GM06990 (cell line): ENCODE measurements at regions not wholly inside any gene's neighbourhood (a gene's known extent, or its start where the extent isn't known, plus 50 kb on each side); places are given as distances from the start of the nearest gene placed in this dataset.

Experiments
- DNase-seq: peaks from one replicate; pipeline ENCODE4 v3.0.0-alpha.2; 2011; ENCODE audit not compliant: insufficient read length; ENCODE audit errors: extremely low read depth
- H3K27me3 ChIP-seq: replicated peaks from 2 replicates; pipeline ENCODE4 v1.6.0; 2011; ENCODE audit warnings: low read length; ENCODE audit not compliant: control insufficient read depth, insufficient read depth
- H3K36me3 ChIP-seq: 2 replicates; pipeline ENCODE4 v1.5.1; 2011; ENCODE audit warnings: low read length; ENCODE audit not compliant: control insufficient read depth, insufficient read depth
- H3K4me3 ChIP-seq: replicated peaks from 2 replicates; pipeline ENCODE4 v1.5.1; 2011; ENCODE audit warnings: low read depth, mild to moderate bottlenecking, control low read depth, low read length
- CTCF ChIP-seq: IDR thresholded peaks from 2 replicates; pipeline ENCODE4 v1.5.1; 2011; ENCODE audit warnings: low read length, control low read depth, mild to moderate bottlenecking, inconsistent platforms; ENCODE audit not compliant: insufficient read depth, poor library complexity, severe bottlenecking

DNA sequence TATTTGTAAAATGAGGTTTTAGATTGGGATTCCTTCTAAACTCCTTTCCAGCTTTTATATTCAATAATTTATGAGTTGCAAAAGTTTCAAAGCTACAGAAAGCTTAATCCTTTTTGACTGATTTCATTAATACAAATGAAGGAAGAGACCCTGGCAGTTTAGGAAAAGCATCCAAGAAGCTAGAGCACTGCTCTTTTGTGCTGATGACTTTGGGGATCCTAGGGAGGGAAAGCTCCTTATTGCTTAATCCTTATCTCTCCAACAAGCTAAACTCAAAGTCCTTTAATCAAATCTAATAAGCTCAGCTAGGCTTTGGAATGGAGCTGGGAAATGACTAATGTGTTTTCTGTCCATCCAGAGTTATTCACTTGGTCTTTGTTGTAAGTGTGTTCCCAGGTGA lies 285.4 kb downstream of the ACTR3B start:
- DNase-seq = no peak
- no peak for TF ChIP-seq CTCF
- H3K27me3 ChIP-seq = no peaks in the 10 kb centered on the region
- H3K4me3 ChIP-seq = no peak overlapping the region
- H3K36me3 ChIP-seq = no peaks in the 10 kb centered on the region

DNA sequence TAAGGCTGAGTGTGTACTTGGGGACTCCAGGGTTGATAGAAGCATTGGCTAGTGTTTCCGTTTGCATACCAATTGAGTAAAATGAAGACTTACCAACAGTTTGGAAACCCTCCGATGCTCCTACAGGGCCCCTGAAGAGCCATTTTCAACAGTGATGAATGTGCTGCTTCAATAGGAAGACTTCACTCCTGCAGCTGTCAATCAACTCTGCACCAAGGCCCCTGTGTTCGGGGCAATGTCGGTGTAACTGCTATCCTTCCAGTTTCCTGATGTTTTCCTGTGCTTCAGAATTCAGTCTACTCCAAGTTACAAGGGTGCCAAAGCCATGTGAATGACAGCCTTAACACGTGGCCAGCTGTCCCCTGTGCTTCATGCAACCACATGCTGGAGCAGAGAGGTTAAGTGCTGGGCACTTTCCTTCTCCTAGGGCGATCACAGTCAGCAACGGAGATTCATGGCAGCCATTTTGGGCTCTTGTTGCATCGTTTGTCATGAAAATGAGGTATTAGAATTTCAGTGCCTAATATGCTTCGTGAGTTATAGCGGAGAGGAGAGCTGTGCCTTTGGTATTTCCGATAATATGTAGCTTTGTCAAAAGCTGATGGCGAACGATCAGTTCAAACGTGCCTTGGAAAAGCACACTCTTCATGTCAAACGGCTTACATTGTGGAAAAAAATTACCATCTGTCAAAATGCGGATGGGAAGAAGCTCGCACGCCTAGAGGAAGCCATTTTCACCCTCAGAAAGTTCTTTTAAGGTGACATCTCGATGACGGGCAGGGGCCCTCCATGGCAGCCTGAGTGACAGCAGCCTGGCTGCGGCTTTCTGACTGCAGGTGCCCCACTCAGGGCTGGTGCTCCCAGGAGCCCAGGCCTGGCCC lies 287.8 kb downstream of the ACTR3B start:
- Histone ChIP-seq H3K4me3 (no peak overlapping the region), H3K27me3 (no peaks in the 10 kb centered on the region), H3K36me3 (no peaks in the 10 kb centered on the region)
- no peak for DNase-seq
- no peak for TF ChIP-seq CTCF

DNA sequence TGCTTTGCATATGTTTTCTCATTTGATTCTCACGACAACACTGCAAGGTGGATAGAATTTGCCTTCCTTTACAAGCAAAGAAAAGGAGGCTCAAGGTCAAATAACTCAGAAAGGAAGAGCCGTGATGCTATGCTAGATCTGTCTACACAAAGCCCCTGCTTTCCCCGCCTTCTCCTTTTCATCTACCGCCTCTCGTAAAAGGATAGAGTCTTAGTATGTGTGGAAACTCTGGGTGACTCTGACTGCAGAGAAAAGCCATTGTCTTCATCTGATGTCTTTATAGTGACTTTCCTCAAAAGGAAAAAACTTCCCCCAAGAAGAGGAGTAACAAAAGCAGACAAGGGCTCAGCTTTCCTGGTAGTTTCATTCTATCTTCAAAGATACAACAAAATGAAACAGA lies 292.7 kb downstream of the ACTR3B start:
- Histone ChIP-seq H3K4me3 (no peak overlapping the region), H3K27me3 (no peaks in the 10 kb centered on the region), H3K36me3 (no peaks in the 10 kb centered on the region)
- no peak for TF ChIP-seq CTCF
- no peak for DNase-seq

DNA sequence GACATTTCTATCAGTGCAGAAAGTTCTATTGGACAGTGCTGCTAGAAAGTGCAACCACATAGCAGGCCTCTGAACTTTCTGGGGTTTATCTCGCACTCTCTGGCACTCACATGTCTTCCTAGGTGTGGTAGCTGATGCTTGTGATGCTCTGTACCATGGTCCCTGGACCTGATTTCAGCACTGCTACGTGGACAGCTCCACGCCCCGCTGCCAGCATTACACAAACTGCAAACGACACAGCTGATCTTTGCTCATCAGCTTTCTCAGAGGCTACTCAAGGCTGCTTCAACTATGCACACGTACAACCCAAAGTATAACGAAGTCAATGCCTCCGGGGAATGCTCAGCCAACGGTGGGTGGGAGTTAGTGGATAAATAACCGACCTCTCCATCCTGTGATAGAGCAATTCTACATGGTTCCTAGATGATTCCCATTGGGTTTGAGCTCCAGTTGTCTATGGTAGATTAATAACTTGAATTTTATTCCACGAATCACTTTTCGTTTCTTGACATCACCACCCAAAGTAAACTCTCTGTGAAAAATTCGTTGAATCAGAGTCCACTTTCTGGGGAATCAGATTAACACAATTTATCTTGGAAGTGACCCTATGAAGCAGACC lies 302.5 kb downstream of the ACTR3B start:
- H3K36me3 ChIP-seq = no peaks in the 10 kb centered on the region
- DNase-seq = no peak
- TF ChIP-seq CTCF = no peak
- H3K27me3 ChIP-seq = no peaks in the 10 kb centered on the region
- no peak overlapping the region for H3K4me3 ChIP-seq

DNA sequence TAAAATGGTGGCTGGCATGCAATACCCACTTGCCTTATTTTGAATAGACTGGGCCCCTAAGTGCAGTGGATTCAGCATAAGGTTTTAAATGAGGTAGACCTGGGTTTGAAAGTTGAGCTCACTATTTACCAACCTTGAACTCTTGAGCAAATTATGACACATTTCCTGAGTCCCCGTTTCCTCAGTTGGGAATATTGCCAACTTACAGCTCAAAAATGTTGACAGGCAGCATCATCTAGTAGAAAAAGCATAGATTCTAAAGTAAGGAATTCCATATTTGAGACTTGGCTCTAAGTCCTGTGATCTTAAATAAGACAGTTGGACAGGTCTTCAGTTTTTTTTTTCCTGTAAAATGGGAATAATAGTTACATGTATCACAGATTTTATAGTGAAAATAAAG lies 305.5 kb downstream of the ACTR3B start:
- TF ChIP-seq CTCF = no peak
- DNase-seq = no peak
- H3K36me3 ChIP-seq = no peaks in the 10 kb centered on the region
- H3K4me3 ChIP-seq = no peak overlapping the region
- no peaks in the 10 kb centered on the region for H3K27me3 ChIP-seq
